HL-60 (cell line): ENCODE measurements at regions not wholly inside any gene's neighbourhood (a gene's known extent, or its start where the extent isn't known, plus 50 kb on each side); places are given as distances from the start of the nearest gene placed in this dataset.

ENCODE experiments used
- DNase-seq, 2 experiments: peaks; one replicate each; pipeline ENCODE4 v3.0.0-alpha.2; 2010 to 2020; ENCODE audit warnings: low read depth in 1 of 2, low spot score in 1 of 2
- H3K27ac ChIP-seq: fragments of 250-450 bp; sonication (Bioruptor Pico); replicated peaks from 2 replicates; pipeline ENCODE4 v1.5.1; 2020; ENCODE audit warnings: mild to moderate bottlenecking, moderate library complexity
- H3K27me3 ChIP-seq: fragments of 250-450 bp; sonication (Bioruptor Pico); 2 replicates; pipeline ENCODE4 v1.5.1; 2021; ENCODE audit warnings: mild to moderate bottlenecking, moderate library complexity; ENCODE audit not compliant: insufficient read depth, poor library complexity, severe bottlenecking
- H3K4me3 ChIP-seq: replicated peaks from 2 replicates; pipeline ENCODE4 v1.5.1; 2011; ENCODE audit warnings: mild to moderate bottlenecking, control low read depth, low read length; ENCODE audit not compliant: insufficient read depth
- CTCF ChIP-seq: IDR thresholded peaks from one replicate; pipeline ENCODE4 v1.5.1; 2011; ENCODE audit warnings: low read length, control low read depth, inconsistent platforms; ENCODE audit not compliant: insufficient read depth
- GABPA ChIP-seq: IDR thresholded peaks from 2 replicates; pipeline ENCODE4 v1.6.1; 2012; ENCODE audit warnings: low read depth
- POLR2AphosphoS5 ChIP-seq: IDR thresholded peaks from 2 replicates; pipeline ENCODE4 v1.6.1; 2012; ENCODE audit warnings: low read depth
- REST ChIP-seq: IDR thresholded peaks from 2 replicates; pipeline ENCODE4 v1.6.1; 2012; ENCODE audit warnings: low read depth; ENCODE audit not compliant: insufficient replicate concordance
- SPI1 ChIP-seq: IDR thresholded peaks from 2 replicates; pipeline ENCODE4 v1.6.1; 2012; ENCODE audit warnings: low read depth, mild to moderate bottlenecking, borderline replicate concordance

DNA sequence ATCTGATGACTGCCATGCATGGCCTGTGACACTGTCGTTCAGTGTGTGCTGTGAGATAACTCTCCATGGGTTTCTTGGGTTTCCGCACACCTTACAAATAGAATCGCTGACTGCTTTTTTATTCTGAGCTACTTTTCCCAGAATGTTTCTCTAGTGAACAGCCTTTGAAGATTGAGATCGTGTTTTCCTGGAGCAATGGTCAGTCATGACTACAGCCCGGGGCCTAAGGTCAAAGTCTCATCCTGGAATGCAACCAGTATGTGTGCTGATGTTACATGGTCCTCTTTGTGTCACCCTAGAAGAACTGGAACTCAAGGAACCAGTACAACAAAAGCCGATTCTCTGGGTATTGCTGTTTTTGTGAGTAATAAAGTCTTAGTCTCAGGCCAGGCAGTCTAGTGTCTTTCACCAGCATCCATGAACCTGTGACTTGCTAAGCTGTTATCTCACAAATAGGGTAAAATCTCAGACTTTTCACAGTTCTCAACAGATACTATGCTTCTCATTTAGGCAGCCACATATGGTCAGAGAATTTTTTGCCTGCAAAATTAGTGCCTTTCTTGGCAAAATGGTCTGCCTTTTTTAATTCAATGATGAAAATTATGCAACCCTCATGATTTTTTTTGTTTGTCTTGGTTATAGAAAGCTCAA lies 124.9 kb upstream of the PIEZO2 start:
- Histone ChIP-seq H3K27me3 (no peaks in the 10 kb centered on the region), H3K4me3 (no peak overlapping the region), H3K27ac (no peak overlapping the region)
- TF ChIP-seq GABPA (no peak), SPI1 (no peak)
- DNase-seq: no peak

- Histone ChIP-seq H3K27ac (no peak overlapping the region), H3K4me3 (no peak overlapping the region), H3K27me3 (no peaks in the 10 kb centered on the region)
- TF ChIP-seq POLR2AphosphoS5 (no peak), SPI1 (no peak), GABPA (no peak), CTCF (no peak), REST (no peak)
- no peak for DNase-seq
Observed at GRCh38 chr18:11272516-11272915, 123.1 kb upstream of the PIEZO2 start.

DNA sequence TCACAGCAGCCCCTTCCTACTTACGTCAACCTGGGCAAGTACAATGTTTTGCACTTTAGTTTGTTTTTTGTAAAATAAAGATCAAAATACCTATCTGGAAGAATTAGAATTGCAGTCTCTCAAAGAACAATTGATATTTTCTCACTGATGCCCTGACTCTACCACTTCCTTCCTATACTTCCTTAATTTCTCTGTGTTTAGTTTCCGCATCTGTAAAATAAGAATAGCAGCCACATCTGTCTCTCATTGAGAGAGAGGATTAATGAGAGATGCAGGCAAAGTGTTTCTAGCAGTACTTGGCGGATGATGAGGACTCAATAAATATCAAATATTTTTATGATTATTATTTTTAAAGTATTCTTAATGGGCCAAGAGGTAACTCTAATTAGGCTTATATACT lies 122.6 kb upstream of the PIEZO2 start:
- DNase-seq: no peak
- Histone ChIP-seq H3K27me3 (no peaks in the 10 kb centered on the region), H3K27ac (no peak overlapping the region), H3K4me3 (no peak overlapping the region)
- no peak for TF ChIP-seq CTCF
- peak; percentile 68; the same call in 1 of the 2 replicates for TF ChIP-seq SPI1

DNA sequence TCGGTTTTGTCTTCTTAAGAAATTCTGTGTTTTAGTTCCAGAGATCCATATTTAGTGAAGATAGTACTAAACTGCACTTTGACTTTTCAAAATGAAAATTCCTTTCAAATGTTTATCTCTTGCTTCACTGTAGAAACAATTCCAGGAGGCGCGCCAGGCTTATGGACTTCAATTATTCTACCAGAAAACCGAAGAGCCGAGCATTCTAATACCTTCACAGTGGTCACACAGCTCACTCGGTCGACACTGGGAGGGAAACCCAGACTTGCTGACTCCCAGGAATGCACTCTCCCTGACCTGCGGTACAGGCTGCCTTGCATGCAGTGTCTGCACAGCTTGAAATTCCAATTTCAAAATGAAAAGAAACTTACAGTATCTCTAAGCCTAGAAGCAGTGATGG lies 119.9 kb upstream of the PIEZO2 start:
- Histone ChIP-seq H3K4me3 (no peak overlapping the region), H3K27ac (no peak overlapping the region), H3K27me3 (no peaks in the 10 kb centered on the region)
- DNase-seq: no peak
- no peak for TF ChIP-seq GABPA
- TF ChIP-seq CTCF: no peak
- TF ChIP-seq SPI1: no peak
- no peak for TF ChIP-seq POLR2AphosphoS5
- TF ChIP-seq REST: no peak
